Esophagus squamous epithelium (tissue), 4 donors: ENCODE measurements at regions not wholly inside any gene's neighbourhood (a gene's known extent, or its start where the extent isn't known, plus 50 kb on each side); places are given as distances from the start of the nearest gene placed in this dataset.

ENCODE experiments used
- CTCF ChIP-seq, 6 experiments: fragments of 450-650 bp in 4 of 6; fragments of 200-600 bp in 2 of 6; sonication (generic) in 2 of 6; IDR thresholded peaks; one replicate each; pipeline ENCODE4 v1.5.1; 2016 to 2019; ENCODE audit warnings: antibody characterized with exemption in 6 of 6, mild to moderate bottlenecking in 4 of 6, moderate library complexity in 4 of 6
- POLR2A ChIP-seq, 4 donors: fragments of 450-650 bp; IDR thresholded peaks; one replicate each; pipeline ENCODE4 v1.6.1; 2017; ENCODE audit warnings: antibody characterized with exemption in 4 of 4, mild to moderate bottlenecking in 4 of 4, moderate library complexity in 3 of 4

DNA sequence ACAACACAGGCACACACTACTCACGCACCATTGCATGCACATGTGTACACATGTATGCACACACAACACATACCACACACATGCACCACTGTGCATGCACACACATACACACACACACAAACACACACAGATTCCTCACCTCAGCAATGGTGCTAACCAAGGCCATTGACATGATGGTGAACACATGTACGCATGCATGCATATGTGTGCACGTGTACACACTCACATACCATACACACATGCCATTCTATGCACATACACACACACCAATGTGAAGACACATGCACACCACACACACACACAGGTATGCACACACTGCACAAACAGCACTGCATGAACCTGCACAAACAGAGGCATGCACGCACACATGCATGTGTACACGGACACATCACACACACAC is 976.0 kb downstream of the DCDC2C start:
- TF ChIP-seq CTCF (IDR thresholded peaks at IDR 0.05) (no peak), POLR2A (IDR thresholded peaks at IDR 0.05) (no peak)
